Peyer's patch (tissue), 4 donors: ENCODE measurements at regions not wholly inside any gene's neighbourhood (a gene's known extent, or its start where the extent isn't known, plus 50 kb on each side); places are given as distances from the start of the nearest gene placed in this dataset.

ENCODE experiments used
- CTCF ChIP-seq, 6 experiments: fragments of 450-650 bp in 4 of 6; fragments of 200-600 bp in 2 of 6; sonication (generic) in 1 of 6; IDR thresholded peaks; one replicate each; pipeline ENCODE4 v1.5.1; 2017 to 2019; ENCODE audit warnings: antibody characterized with exemption in 6 of 6, mild to moderate bottlenecking in 3 of 6, moderate library complexity in 1 of 6
- POLR2A ChIP-seq, 2 donors: fragments of 450-650 bp; IDR thresholded peaks; one replicate each; pipeline ENCODE4 v1.5.1; 2017; ENCODE audit warnings: antibody characterized with exemption in 2 of 2, mild to moderate bottlenecking in 2 of 2, moderate library complexity in 2 of 2

- TF ChIP-seq POLR2A (IDR thresholded peaks at IDR 0.05) (no peak), CTCF (IDR thresholded peaks at IDR 0.05) (no peak)
Measured at GRCh38 chr14:86780876-86781510, 1212.0 kb downstream of the GALC start.
